Body of pancreas (tissue), 4 donors: ENCODE measurements at regions not wholly inside any gene's neighbourhood (a gene's known extent, or its start where the extent isn't known, plus 50 kb on each side); places are given as distances from the start of the nearest gene placed in this dataset.

Experiments
- ATAC-seq: fragments of 150-250 bp; one replicate; pipeline ENCODE4 v1.9.1; 2016
- DNase-seq, 4 donors: peaks; one replicate each; pipeline ENCODE4 v3.0.0-alpha.2; 2019
- H3K27ac ChIP-seq, 4 donors: fragments of 200-600 bp; sonication (generic); 1 replicate in 3 of 4; 2 replicates in 1 of 4; pipeline versions ENCODE4 v1.5.1 to v1.6.1; 2016 to 2019; ENCODE audit warnings: mild to moderate bottlenecking in 1 of 4, mixed read lengths in 1 of 4, moderate library complexity in 1 of 4
- H3K27me3 ChIP-seq, 2 donors: fragments of 200-600 bp; sonication (generic); one replicate each; pipeline ENCODE4 v1.6.0; 2016; ENCODE audit warnings: mild to moderate bottlenecking in 1 of 2
- H3K36me3 ChIP-seq, 2 donors: fragments of 200-600 bp; sonication (generic); replicated peaks in 1 of 2; 2 replicates each; pipeline ENCODE4 v1.5.1; 2016; ENCODE audit warnings: low read depth in 2 of 2; ENCODE audit not compliant: insufficient read depth in 1 of 2
- H3K4me1 ChIP-seq: fragments of 200-600 bp; sonication (generic); one replicate; pipeline ENCODE4 v1.6.0; 2016
- H3K4me3 ChIP-seq, 2 donors: fragments of 200-600 bp; sonication (generic); 1 replicate in 1 of 2; 2 replicates in 1 of 2; pipeline ENCODE4 v1.5.1; 2016 to 2019
- H3K9me3 ChIP-seq, 3 donors: fragments of 200-600 bp; sonication (generic); 1 replicate in 2 of 3; 2 replicates in 1 of 3; pipeline ENCODE4 v1.5.1; 2016
- POLR2A ChIP-seq, 3 donors: fragments of 450-650 bp; IDR thresholded peaks; one replicate each; pipeline ENCODE4 v1.6.1; 2016; ENCODE audit warnings: antibody characterized with exemption in 3 of 3, mild to moderate bottlenecking in 2 of 3
- WGBS, 2 donors: methylation state at CpG; one replicate each; pipeline ENCODE4 v1.1.5; 2017; 5-methylcytosine and 5-hydroxymethylcytosine counted together
- intact Hi-C: fragments of 100-400 bp; cut with DNase I; formaldehyde crosslinking; loops from one replicate; pipeline ENCODE4 v1.15.1; 2023
- TF ChIP-seq, protein P1 (sequence below), 7 experiments: fragments of 450-650 bp in 4 of 7; fragments of 200-600 bp in 3 of 7; sonication (generic) in 3 of 7; IDR thresholded peaks; one replicate each; pipeline ENCODE4 v1.5.1; 2016 to 2019; ENCODE audit warnings: antibody characterized with exemption in 7 of 7

DNA sequence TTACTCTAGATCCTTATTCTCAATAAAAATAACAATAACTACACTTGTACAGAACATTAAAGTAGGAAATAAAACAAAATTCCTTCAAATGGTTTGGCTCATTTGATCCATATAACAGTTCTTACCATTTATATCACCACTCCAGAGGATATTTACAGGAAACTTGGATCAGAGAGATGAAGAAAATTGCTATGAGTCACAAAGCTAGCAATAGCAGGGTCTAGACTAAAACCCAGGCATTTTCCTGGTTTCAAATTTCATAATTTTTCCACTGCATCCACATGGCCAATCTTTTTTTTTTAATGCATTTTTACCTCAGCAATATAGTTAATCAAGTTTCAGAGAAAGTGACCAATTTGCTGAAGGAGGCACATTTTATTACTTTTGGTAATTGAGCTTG lies 299.2 kb downstream of the ELAVL2 start:
- no peak for ATAC-seq
- Histone ChIP-seq H3K4me3 (no peak overlapping the region), H3K27ac (no peak overlapping the region), H3K36me3 (no peaks in the 10 kb centered on the region), H3K4me1 (no peaks in the 10 kb centered on the region), H3K9me3 (no peaks in the 10 kb centered on the region), H3K27me3 (no peaks in the 10 kb centered on the region)
- TF ChIP-seq, protein P1, sequence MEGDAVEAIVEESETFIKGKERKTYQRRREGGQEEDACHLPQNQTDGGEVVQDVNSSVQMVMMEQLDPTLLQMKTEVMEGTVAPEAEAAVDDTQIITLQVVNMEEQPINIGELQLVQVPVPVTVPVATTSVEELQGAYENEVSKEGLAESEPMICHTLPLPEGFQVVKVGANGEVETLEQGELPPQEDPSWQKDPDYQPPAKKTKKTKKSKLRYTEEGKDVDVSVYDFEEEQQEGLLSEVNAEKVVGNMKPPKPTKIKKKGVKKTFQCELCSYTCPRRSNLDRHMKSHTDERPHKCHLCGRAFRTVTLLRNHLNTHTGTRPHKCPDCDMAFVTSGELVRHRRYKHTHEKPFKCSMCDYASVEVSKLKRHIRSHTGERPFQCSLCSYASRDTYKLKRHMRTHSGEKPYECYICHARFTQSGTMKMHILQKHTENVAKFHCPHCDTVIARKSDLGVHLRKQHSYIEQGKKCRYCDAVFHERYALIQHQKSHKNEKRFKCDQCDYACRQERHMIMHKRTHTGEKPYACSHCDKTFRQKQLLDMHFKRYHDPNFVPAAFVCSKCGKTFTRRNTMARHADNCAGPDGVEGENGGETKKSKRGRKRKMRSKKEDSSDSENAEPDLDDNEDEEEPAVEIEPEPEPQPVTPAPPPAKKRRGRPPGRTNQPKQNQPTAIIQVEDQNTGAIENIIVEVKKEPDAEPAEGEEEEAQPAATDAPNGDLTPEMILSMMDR (IDR thresholded peaks at IDR 0.05), result no peak
- no peak for TF ChIP-seq POLR2A (IDR thresholded peaks at IDR 0.05)
- DNase-seq, result no peak
- intact Hi-C loops, result no loop called here

DNA sequence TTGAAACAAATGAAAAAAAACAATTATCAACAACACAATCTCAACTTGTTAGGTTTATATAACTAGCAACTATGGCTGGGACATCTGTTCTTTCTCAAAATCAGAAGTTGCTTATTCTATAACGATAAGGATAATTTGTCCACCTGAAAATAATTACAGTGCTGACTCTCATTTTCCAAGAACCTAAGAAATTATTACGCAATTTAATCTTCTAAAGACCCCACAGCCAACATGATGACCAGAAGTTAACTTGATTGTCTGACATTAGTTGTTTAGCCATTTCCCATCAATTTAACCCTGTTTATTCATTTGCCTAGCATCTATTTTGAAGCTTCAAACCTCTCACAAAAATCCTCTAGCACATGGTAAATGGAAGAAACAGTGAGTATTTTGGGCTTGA lies 293.8 kb downstream of the ELAVL2 start:
- H3K27me3 ChIP-seq, result no peaks in the 10 kb centered on the region
- H3K36me3 ChIP-seq, result no peaks in the 10 kb centered on the region
- WGBS, 2 donors, result 71 to 83% methylated on average over 2 of the region's 2 CpGs
- H3K9me3 ChIP-seq, result no peaks in the 10 kb centered on the region
- no peak for TF ChIP-seq POLR2A (IDR thresholded peaks at IDR 0.05)
- TF ChIP-seq, protein P1 (IDR thresholded peaks at IDR 0.05), result no peak
- H3K27ac ChIP-seq, result no peak overlapping the region
- intact Hi-C loops, result no loop called here
- no peaks in the 10 kb centered on the region for H3K4me1 ChIP-seq
- no peak for DNase-seq
- ATAC-seq, result no peak
- no peak overlapping the region for H3K4me3 ChIP-seq

DNA sequence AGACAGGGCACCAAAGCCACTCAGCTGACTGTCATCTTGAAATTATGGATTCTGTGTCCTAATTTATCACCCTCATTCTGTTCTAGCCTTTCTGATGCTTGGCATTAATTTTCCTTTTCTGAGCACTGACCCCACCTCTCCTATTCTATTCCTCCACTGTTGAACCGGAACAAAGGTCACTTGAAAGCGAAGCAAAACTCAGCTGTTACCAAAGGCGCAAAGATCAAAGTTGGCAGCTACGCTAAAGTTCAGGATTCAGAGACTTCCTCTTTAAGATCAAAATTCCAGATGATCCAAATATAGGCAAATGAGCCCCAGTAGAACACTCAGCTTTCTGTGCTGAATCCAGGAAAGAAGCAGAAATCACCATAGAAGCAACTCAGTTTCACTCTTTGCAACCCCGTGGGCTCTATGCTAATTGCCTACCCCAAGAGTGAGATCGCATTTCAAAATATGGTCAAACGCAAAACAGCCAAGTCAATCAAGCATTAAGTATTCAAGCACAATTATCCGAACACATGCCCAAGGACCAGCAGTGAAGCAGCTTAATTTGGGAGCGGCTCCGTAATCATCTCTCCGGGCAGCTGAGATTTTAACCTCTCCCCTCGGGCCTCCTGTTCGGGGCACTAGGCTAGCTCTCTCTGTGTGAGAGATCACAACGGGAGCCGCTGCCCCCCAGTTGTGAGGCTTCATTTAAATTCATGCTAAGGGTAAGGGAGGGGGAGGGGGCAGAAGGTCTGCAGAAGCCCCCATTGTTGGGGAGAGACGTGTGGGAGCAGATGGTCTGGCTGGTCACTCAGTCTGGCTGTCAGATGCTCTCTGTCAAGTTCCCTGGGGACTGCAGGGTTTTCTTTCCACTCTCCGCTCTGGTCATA lies 288.6 kb downstream of the ELAVL2 start:
- intact Hi-C loops, result no loop called here
- Histone ChIP-seq H3K4me3 (no peak overlapping the region), H3K9me3 (no peaks in the 10 kb centered on the region), H3K27ac (no peak overlapping the region), H3K4me1 (no peaks in the 10 kb centered on the region), H3K36me3 (no peaks in the 10 kb centered on the region), H3K27me3 (no peaks in the 10 kb centered on the region)
- DNase-seq, result no peak
- ATAC-seq, result no peak
- WGBS, 2 donors, result 32 to 40% methylated on average over 17 of the region's 17 CpGs
- TF ChIP-seq, protein P1 (IDR thresholded peaks at IDR 0.05), result no peak
- no peak for TF ChIP-seq POLR2A (IDR thresholded peaks at IDR 0.05)

DNA sequence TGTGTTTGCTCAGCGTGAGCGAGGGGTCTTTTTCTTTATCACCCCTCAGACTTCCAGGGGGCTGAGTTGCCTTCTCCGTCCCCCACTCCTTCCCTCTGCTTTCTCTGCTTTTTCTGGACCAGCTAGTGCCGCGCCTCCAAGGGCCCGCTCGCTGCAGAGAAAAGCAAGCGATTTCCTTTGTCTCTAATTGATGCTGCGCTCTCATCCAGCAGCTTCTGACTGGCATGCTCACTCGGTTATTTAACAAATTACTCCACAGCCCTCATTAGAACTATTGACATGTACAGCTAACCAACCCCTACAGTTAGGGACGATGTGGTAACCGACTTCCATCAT lies 288.0 kb downstream of the ELAVL2 start:
- intact Hi-C loops, result no loop called here
- TF ChIP-seq POLR2A (IDR thresholded peaks at IDR 0.05), result no peak
- TF ChIP-seq, protein P1 (IDR thresholded peaks at IDR 0.05), result no peak
- H3K27me3 ChIP-seq, result no peaks in the 10 kb centered on the region
- H3K4me1 ChIP-seq, result no peaks in the 10 kb centered on the region
- DNase-seq, result no peak
- ATAC-seq, result no peak
- no peak overlapping the region for H3K4me3 ChIP-seq
- no peaks in the 10 kb centered on the region for H3K9me3 ChIP-seq
- H3K36me3 ChIP-seq, result no peaks in the 10 kb centered on the region
- 38 to 59% methylated on average over 12 of the region's 12 CpGs for WGBS, 2 donors
- no peak overlapping the region for H3K27ac ChIP-seq

DNA sequence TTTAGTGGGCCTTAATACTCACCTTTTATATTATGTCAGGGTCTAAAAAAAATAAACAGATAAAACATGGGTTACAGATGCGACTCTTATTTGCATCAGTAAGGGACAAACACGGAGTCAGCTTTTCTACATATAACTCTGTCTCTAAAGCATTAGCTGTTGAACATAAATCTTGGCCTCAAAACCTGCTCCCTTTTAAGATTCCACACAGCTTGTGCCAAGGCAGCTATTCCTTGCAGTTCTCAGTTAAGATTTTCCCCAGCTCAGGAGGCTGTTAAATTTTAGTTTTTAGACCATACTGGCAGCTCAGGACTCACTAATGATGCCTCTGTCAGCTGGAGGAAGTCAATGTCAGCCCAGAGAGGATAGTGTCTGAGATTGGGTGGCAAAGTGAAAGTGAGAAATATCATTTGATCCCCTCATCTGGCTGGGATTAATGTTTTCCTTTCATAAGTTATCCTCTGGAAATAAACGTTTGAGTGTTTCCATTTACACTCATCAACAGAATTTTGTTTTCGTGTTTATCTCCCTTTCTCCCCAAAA lies 287.5 kb downstream of the ELAVL2 start:
- TF ChIP-seq POLR2A (IDR thresholded peaks at IDR 0.05), result no peak
- TF ChIP-seq, protein P1 (IDR thresholded peaks at IDR 0.05), result no peak
- no peak overlapping the region for H3K27ac ChIP-seq
- no peaks in the 10 kb centered on the region for H3K27me3 ChIP-seq
- no peak overlapping the region for H3K4me3 ChIP-seq
- DNase-seq, result no peak
- H3K9me3 ChIP-seq, result no peaks in the 10 kb centered on the region
- H3K4me1 ChIP-seq, result no peaks in the 10 kb centered on the region
- no peak for ATAC-seq
- no peaks in the 10 kb centered on the region for H3K36me3 ChIP-seq
- whole genome bisulfite sequencing, 2 donors, result 45 to 56% methylated on average over 4 of the region's 4 CpGs
- intact Hi-C loops, result no loop called here
